Upper lobe of right lung (tissue), 1 donor: ENCODE measurements at regions not wholly inside any gene's neighbourhood (a gene's known extent, or its start where the extent isn't known, plus 50 kb on each side); places are given as distances from the start of the nearest gene placed in this dataset.

ENCODE experiments used
- ATAC-seq: fragments of 200-7000 bp; cut with Tn5 transposase; one replicate; pipeline ENCODE4 v1.9.1; 2020; ENCODE audit warnings: mild to moderate bottlenecking, moderate library complexity
- DNase-seq: peaks from one replicate; pipeline ENCODE4 v3.0.0-alpha.2; 2020
- H3K27ac ChIP-seq: fragments of 200-600 bp; one replicate; pipeline ENCODE4 v1.8.0; 2022
- H3K27me3 ChIP-seq: fragments of 200-600 bp; one replicate; pipeline ENCODE4 v1.8.0; 2022; ENCODE audit warnings: mild to moderate bottlenecking
- H3K36me3 ChIP-seq: fragments of 200-600 bp; one replicate; pipeline ENCODE4 v1.8.0; 2022
- H3K4me1 ChIP-seq: fragments of 200-600 bp; one replicate; pipeline ENCODE4 v1.8.0; 2022
- H3K4me3 ChIP-seq: fragments of 200-600 bp; one replicate; pipeline ENCODE4 v1.8.0; 2022; ENCODE audit warnings: mild to moderate bottlenecking
- H3K9me3 ChIP-seq: fragments of 200-600 bp; one replicate; pipeline ENCODE4 v1.8.0; 2022
- intact Hi-C: fragments of 100-400 bp; cut with DNase I; formaldehyde crosslinking; loops from one replicate; pipeline ENCODE4 v1.11.0; 2022
- TF ChIP-seq, protein P1 (sequence below): fragments of 200-600 bp; IDR thresholded peaks from one replicate; pipeline ENCODE4 v1.8.0; 2022; ENCODE audit warnings: antibody characterized with exemption
- donor health status: DM: no; HTN: yes; CAD: no; lungs with severe emphysema.

DNA sequence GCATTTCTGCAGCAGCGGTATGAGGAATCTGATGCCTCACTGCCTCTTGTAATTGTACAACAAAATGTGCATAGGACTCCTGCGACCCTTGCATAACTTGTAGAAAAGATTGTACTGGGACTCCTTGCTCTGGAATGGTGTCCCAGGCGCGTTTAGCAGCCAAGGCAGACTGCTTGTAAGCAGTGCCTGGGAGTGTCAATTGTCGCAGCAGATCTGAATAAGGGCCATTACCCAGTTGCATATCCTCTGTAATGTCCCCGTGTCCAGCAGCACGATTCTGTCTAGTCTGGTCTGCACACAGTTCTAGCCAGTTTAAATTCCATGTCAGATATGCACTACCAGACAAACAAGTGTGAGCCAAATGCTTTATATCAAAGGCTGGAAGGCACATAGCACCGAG, 70.7 kb upstream of the BTN3A2 start:
- no peaks in the 10 kb centered on the region for H3K36me3 ChIP-seq
- peaks cover 17% of the 10 kb centered on the region for H3K27me3 ChIP-seq
- intact Hi-C loops, result no loop called here
- DNase-seq (no peak), ATAC-seq (no peak)
- no peak overlapping the region for H3K4me3 ChIP-seq
- no peaks in the 10 kb centered on the region for H3K4me1 ChIP-seq
- H3K9me3 ChIP-seq, result no peaks in the 10 kb centered on the region
- TF ChIP-seq, protein P1, sequence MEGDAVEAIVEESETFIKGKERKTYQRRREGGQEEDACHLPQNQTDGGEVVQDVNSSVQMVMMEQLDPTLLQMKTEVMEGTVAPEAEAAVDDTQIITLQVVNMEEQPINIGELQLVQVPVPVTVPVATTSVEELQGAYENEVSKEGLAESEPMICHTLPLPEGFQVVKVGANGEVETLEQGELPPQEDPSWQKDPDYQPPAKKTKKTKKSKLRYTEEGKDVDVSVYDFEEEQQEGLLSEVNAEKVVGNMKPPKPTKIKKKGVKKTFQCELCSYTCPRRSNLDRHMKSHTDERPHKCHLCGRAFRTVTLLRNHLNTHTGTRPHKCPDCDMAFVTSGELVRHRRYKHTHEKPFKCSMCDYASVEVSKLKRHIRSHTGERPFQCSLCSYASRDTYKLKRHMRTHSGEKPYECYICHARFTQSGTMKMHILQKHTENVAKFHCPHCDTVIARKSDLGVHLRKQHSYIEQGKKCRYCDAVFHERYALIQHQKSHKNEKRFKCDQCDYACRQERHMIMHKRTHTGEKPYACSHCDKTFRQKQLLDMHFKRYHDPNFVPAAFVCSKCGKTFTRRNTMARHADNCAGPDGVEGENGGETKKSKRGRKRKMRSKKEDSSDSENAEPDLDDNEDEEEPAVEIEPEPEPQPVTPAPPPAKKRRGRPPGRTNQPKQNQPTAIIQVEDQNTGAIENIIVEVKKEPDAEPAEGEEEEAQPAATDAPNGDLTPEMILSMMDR, result no peak
- no peak overlapping the region for H3K27ac ChIP-seq

DNA sequence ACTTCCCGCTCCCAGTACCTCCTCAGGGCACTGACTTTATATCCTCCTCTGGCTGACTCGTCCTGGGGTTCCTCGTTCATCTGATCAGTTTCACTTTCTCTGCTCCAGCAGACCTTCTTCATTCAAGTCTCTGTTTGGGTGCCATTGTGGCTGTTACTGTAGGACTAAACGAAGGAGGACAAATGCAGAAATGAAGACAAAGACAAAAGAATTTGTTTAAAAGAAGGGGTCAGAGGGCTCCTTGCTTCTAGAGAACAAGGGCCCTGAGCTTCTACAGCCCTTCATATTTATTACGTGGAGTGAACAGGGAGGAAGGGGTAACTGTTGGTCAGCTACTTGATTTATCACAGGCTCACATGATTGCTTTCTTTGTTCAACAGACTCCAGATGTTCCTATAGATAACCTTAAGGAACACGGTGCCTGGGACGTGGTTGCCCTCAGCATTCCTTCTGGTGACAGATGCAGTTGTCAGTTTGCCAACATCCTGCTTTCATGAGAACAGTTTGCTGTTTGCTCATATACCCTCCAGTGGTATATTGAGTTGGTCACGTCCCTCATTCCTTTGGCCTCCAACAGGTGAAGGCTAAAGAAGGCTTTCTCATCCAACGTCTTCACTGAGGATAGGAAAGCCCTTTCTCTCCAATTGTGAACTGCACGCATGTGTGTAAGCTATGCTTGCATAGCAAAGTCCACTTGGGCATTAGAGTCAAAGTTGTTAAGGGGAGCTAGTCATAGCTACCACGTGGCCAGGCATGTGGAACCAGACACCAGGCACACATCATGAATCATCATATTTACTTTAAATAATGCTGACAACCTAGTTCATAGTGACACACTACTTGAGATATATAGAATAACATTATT, 69.1 kb upstream of the BTN3A2 start:
- ATAC-seq (peak; percentile 56), DNase-seq (no peak)
- TF ChIP-seq, protein P1, result no peak
- Histone ChIP-seq H3K36me3 (no peaks in the 10 kb centered on the region), H3K4me3 (no peak overlapping the region), H3K4me1 (no peaks in the 10 kb centered on the region), H3K27ac (no peak overlapping the region), H3K27me3 (peaks cover 17% of the 10 kb centered on the region), H3K9me3 (no peaks in the 10 kb centered on the region)
- intact Hi-C loops, result no loop called here

DNA sequence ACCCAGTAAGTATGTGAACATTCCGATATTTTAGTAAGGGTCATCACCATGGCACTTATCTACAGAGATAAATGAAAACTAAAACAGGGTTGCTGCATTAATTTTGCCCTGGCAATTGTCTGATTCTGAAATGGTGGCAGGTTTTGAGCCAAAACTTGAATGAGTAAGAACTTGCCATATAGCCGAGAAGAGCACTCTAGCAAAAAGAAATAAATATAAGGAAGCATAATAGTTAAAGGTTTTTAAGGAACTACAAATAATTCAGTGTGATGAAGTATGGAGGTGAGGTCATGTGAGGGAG, 68.5 kb upstream of the BTN3A2 start:
- Histone ChIP-seq H3K36me3 (no peaks in the 10 kb centered on the region), H3K27me3 (peaks cover 17% of the 10 kb centered on the region), H3K27ac (no peak overlapping the region), H3K9me3 (no peaks in the 10 kb centered on the region), H3K4me3 (no peak overlapping the region), H3K4me1 (no peaks in the 10 kb centered on the region)
- intact Hi-C loops, result no loop called here
- ATAC-seq, result no peak
- TF ChIP-seq, protein P1, result no peak
- no peak for DNase-seq

DNA sequence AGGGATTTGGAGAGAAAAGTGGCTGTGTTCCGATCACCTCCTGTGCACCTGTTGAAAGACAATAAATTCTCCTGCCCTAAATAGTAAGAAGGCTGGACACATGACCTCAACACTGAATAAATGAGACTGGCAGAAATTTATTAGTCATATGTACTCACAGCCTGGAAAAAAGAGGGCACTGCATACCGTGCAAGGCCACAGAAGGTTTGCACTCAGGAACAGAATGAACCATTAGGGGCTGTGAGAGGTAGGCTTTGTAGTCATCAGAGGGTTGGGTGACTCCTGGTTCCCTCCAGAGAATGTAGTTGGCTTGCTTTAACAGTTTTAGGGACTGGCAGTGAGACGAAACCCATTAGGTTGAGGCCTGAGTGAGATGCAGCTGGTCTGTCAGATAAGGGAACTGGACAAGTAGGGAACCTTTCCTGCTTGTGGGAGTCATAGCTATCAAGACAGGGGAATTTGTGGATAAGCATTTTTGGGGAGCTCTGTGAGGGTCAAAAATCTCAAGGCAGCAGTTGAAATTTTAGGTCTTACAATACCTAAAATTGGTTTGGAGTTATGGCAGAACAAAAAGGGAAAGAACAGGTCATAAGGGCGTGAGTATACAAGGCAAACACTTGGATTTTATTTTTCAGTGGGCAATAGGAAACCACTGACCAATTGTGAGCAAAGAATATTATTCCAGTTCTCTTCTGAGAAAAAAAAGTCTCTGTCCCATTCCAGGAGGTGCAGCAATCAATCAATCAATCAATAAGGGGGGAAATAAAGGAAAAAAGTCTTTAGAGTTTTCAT, 67.9 kb upstream of the BTN3A2 start:
- peaks cover 17% of the 10 kb centered on the region for H3K27me3 ChIP-seq
- TF ChIP-seq, protein P1, result no peak
- intact Hi-C loops, result no loop called here

DNA sequence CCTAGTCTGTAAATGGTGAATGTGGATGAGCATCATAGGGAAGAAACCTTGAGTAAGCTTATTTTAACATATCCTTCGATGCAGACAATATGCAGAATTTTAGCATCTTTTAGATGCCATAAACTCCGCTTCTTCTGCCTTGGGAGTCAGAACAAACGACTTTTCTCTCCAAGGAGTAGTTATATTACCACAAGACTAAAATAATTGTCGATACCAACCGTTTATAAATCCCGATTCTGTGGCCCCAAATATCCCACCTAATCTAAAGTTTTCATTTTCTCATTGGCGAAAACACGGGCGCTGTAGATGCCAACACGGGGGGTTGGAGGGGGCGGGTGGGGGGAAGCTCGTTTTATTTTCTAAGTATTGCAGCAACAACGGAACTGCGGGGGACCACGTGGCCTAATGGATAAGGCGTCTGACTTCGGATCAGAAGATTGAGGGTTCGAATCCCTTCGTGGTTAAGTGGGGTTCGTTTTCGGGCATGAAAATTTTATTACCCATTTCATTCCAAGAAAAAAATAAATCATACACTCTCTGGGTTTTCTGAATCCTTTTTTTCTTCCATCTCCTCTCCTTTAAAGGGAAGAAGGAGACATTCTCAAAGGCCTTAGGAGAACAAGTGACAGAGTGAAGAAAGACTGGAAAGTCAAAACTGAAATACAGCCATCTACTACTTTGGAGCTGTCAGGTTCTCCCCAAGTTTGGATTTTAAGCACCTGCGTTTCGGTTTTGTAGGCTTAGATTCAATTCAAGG, 65.5 kb upstream of the BTN3A2 start:
- Histone ChIP-seq H3K27me3 (peaks cover 13% of the 10 kb centered on the region), H3K36me3 (no peaks in the 10 kb centered on the region), H3K4me1 (no peaks in the 10 kb centered on the region), H3K4me3 (no peak overlapping the region), H3K27ac (no peak overlapping the region), H3K9me3 (no peaks in the 10 kb centered on the region)
- ATAC-seq (no peak), DNase-seq (no peak)
- TF ChIP-seq, protein P1, result no peak
- intact Hi-C loops, result no loop called here

More for the DNA sequence above, 67.9 kb upstream of the BTN3A2 start:
- Histone ChIP-seq H3K36me3 (no peaks in the 10 kb centered on the region), H3K4me3 (no peak overlapping the region), H3K27ac (no peak overlapping the region), H3K9me3 (no peaks in the 10 kb centered on the region), H3K4me1 (no peaks in the 10 kb centered on the region)
- ATAC-seq (no peak), DNase-seq (no peak)
